Astrocyte of the spinal cord (primary cell): ENCODE measurements at regions not wholly inside any gene's neighbourhood (a gene's known extent, or its start where the extent isn't known, plus 50 kb on each side); places are given as distances from the start of the nearest gene placed in this dataset.

Source experiments
- DNase-seq: peaks from one replicate; pipeline ENCODE4 v3.0.0; 2011; ENCODE audit warnings: low read depth, low spot score
- H3K4me3 ChIP-seq: 2 replicates; pipeline ENCODE4 v1.5.1; 2011; ENCODE audit warnings: low read depth, mild to moderate bottlenecking, low read length, moderate library complexity
- in situ Hi-C: cut with HindIII; loops from 2 replicates; pipeline ENCODE4 v1.10.0; 2017; ENCODE audit warnings: low sequenced_read_pairs
- TF ChIP-seq, protein P1 (sequence below): IDR thresholded peaks from 2 replicates; pipeline ENCODE4 v1.5.1; 2012; ENCODE audit warnings: low read depth, mild to moderate bottlenecking, low read length, inconsistent platforms

DNA sequence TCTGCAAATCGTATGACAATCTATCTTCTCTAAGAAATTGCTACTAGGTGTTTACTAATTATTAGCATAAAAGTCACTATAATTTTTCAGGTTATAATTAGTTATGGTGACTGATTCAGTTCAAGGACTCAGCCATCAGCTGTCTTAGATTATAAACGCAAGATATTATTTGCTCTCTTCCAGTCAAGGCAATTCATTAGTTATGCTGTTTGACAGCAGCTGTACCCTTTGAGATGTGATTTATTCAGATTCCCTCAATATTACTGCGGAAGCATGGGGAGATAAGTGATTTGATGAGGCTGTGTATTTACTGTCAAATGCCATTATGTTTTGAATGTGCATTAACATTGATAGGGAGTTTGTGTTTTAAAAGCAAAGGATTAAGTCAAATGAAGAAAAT is 558.9 kb upstream of the FSIP2 start:
- DNase-seq = no peak
- no peak overlapping the region for H3K4me3 ChIP-seq
- in situ Hi-C loops = no loop called here
- TF ChIP-seq, protein P1, sequence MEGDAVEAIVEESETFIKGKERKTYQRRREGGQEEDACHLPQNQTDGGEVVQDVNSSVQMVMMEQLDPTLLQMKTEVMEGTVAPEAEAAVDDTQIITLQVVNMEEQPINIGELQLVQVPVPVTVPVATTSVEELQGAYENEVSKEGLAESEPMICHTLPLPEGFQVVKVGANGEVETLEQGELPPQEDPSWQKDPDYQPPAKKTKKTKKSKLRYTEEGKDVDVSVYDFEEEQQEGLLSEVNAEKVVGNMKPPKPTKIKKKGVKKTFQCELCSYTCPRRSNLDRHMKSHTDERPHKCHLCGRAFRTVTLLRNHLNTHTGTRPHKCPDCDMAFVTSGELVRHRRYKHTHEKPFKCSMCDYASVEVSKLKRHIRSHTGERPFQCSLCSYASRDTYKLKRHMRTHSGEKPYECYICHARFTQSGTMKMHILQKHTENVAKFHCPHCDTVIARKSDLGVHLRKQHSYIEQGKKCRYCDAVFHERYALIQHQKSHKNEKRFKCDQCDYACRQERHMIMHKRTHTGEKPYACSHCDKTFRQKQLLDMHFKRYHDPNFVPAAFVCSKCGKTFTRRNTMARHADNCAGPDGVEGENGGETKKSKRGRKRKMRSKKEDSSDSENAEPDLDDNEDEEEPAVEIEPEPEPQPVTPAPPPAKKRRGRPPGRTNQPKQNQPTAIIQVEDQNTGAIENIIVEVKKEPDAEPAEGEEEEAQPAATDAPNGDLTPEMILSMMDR = no peak

DNA sequence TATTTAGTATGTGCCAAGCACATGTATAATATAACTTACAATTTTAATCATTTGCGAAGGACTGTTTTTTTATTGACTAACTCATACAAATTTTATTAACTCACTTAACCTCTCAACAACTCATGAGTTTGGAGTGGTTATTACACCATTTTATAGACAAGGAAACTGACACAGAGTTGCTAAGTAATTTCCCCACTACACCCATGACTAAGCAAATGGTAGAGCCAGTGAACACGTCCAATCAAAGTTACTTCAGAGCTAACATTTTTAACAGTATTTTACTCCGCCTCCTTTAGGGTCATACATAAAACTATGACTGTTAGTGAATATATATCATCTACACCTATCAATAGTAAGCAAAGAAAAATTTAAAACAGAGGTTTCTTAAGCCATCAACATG is 556.7 kb upstream of the FSIP2 start:
- TF ChIP-seq, protein P1 = no peak
- in situ Hi-C loops = no loop called here
- DNase-seq = no peak
- no peak overlapping the region for H3K4me3 ChIP-seq

DNA sequence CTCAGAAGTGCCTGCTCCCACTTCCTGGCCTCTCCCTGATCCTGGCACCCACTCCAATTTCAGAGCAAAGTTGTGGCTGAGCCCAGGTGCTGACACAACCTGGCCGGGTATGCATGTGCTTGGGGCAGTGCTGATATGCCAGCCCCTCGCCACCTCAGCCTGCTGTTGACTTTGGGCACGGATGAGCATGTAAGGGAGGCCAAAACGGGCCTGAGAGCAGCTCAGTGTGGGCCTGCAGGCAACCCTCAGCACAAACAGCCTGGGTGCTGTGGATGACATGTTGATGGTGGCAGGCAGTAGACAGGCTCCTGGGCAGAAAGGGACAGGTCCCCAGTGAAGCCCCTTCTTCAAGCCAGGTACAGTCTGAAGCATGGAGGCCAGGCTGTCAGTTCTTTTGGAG is 553.6 kb upstream of the FSIP2 start:
- TF ChIP-seq, protein P1 = no peak
- no peak overlapping the region for H3K4me3 ChIP-seq
- no peak for DNase-seq
- in situ Hi-C loops = no loop called here

DNA sequence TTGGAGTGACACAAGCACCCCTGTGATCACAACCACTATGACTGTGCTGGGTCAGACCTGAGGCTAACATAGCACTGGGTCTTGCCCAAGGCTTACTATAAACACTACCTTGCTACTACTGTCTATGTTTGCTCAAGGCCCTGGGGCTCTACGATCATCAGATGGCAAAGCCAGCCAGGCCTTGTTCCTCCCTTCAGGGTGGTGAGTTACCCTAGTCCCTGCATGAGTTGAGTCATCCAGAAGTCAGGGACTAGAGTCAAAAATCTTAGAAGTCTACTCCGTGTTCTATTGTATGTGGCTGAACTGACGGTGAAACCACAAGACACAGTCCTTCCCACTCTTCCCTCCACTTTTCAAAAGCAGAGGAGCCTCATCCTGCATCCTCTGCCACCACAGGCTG is 551.2 kb upstream of the FSIP2 start:
- in situ Hi-C loops = no loop called here
- TF ChIP-seq, protein P1 = no peak
- no peak for DNase-seq
- no peak overlapping the region for H3K4me3 ChIP-seq

DNA sequence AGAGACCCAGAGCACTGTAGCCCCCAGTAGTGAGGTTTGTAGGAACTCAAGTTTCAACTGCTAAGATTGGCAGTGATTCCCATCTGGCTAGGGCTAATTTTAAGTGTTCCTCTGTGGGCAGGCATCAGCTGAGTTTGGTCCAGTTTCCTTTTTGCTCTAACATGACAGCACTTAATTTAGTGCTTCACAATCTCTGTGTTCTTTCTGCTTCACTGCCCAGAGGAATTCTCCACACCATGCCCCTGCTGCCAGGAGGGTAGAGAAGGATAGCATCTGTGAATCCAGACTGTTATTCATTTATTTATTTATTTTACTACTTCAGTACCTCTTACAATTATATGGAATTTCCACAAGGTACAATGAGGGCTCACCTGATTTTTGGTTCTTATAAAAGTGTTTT is 549.9 kb upstream of the FSIP2 start:
- TF ChIP-seq, protein P1 = no peak
- H3K4me3 ChIP-seq = no peak overlapping the region
- in situ Hi-C loops = no loop called here
- DNase-seq = no peak

DNA sequence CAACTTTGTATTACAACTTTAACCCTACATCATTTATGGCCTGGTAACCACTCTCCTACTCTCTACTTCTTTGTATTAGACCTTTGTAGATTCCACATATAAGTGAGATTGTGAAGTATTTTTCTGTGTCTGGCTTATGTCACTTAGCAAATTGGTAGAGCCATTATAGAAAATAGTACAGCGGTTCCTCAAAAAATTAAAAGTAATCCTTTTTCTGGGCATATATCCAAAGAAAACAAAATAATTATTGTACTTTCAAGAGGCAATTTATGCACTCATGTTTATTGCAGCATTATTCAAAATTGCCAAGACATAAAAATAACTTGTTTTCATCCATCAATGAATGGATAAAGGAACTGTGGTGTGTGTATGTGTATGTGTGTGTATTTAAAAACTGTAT is 537.5 kb upstream of the FSIP2 start:
- in situ Hi-C loops = no loop called here
- DNase-seq = no peak
- H3K4me3 ChIP-seq = no peak overlapping the region
- TF ChIP-seq, protein P1 = no peak

DNA sequence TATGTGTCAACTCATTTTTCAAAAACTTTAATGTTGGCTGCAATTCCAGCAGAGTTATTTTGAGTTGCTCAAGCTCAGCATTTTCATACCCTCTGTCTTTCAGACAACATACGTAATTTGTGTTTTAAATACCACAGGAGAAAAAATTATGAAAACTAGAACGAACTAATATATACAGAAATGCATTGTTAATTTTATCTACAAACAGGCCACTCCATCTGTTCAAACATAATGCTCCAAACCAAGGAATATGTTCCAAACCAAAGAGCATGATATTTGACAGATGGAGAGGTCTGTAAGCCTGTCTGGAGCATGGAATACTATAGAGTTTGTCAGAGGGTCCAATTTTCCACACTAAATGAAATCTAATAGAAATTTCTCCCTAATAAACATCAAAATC is 536.2 kb upstream of the FSIP2 start:
- no peak for DNase-seq
- no peak overlapping the region for H3K4me3 ChIP-seq
- in situ Hi-C loops = no loop called here
- TF ChIP-seq, protein P1 = no peak
